CD8-positive, alpha-beta memory T cell (primary cell): ENCODE measurements at regions not wholly inside any gene's neighbourhood (a gene's known extent, or its start where the extent isn't known, plus 50 kb on each side); places are given as distances from the start of the nearest gene placed in this dataset.
"Not testable (repeated sequence)": the region's sequence is repeated elsewhere in the genome, so short reads cannot be mapped to it uniquely, and the experiment has no call there.

ENCODE experiments used
- CTCF ChIA-PET: fragments of 350-600 bp; sonication (Branson Sonifier 250); formaldehyde crosslinking; loops from one replicate; lab custom pipeline; 2021; ENCODE audit warnings: antibody characterized with exemption; lab: Charles Lee
- POLR2A ChIA-PET: fragments of 350-600 bp; sonication (Branson Sonifier 250); formaldehyde crosslinking; loops from one replicate; lab custom pipeline; 2021; ENCODE audit warnings: antibody characterized with exemption; lab: Charles Lee
- DNase-seq, 5 donors: peaks; one replicate each; pipeline versions ENCODE4 v3.0.0 to v3.0.0-alpha.2; 2020 to 2022; ENCODE audit warnings: mixed read lengths in 1 of 5
- H3K27ac ChIP-seq: one replicate; pipeline ENCODE4 v1.7.0; 2013; ENCODE audit warnings: low read depth, mild to moderate bottlenecking, low read length, moderate library complexity
- H3K27me3 ChIP-seq: 2 replicates; pipeline ENCODE4 v1.7.0; 2013; ENCODE audit warnings: low read length, mild to moderate bottlenecking; ENCODE audit not compliant: insufficient read depth, poor library complexity, severe bottlenecking
- H3K36me3 ChIP-seq: 2 replicates; pipeline ENCODE4 v1.7.0; 2013; ENCODE audit warnings: mild to moderate bottlenecking, low read length, moderate library complexity; ENCODE audit not compliant: insufficient read depth
- H3K4me1 ChIP-seq: 2 replicates; pipeline ENCODE4 v1.7.0; 2013; ENCODE audit warnings: mild to moderate bottlenecking, low read length, moderate library complexity; ENCODE audit not compliant: insufficient read depth
- H3K4me3 ChIP-seq: 2 replicates; pipeline ENCODE4 v1.7.0; 2013; ENCODE audit warnings: mild to moderate bottlenecking, low read length
- H3K9me3 ChIP-seq: 2 replicates; pipeline ENCODE4 v1.7.0; 2013; ENCODE audit warnings: mild to moderate bottlenecking, low read length
- H3K27ac Mint-ChIP-seq, 8 donors: one replicate each; pipeline ENCODE4 v1.8.0; 2020 to 2021; ENCODE audit warnings: mixed read lengths in 8 of 8, mild to moderate bottlenecking in 6 of 8, inconsistent platforms in 3 of 8, moderate library complexity in 3 of 8
- H3K27me3 Mint-ChIP-seq, 2 donors: one replicate each; pipeline ENCODE4 v1.8.0; 2020 to 2021; ENCODE audit warnings: mixed read lengths in 2 of 2, mild to moderate bottlenecking in 1 of 2, moderate library complexity in 1 of 2
- H3K36me3 Mint-ChIP-seq, 3 donors: one replicate each; pipeline ENCODE4 v1.8.0; 2020 to 2021; ENCODE audit warnings: mixed read lengths in 3 of 3, inconsistent platforms in 1 of 3, mild to moderate bottlenecking in 1 of 3
- H3K4me1 Mint-ChIP-seq, 3 donors: one replicate each; pipeline ENCODE4 v1.8.0; 2020 to 2021; ENCODE audit warnings: mixed read lengths in 3 of 3, inconsistent platforms in 1 of 3, mild to moderate bottlenecking in 1 of 3
- H3K4me3 Mint-ChIP-seq, 7 donors: one replicate each; pipeline ENCODE4 v1.8.0; 2020 to 2021; ENCODE audit warnings: mixed read lengths in 7 of 7, mild to moderate bottlenecking in 6 of 7, moderate library complexity in 4 of 7, inconsistent platforms in 2 of 7
- H3K9me3 Mint-ChIP-seq, 5 donors: one replicate each; pipeline ENCODE4 v1.8.0; 2020 to 2022; ENCODE audit warnings: mixed read lengths in 5 of 5, mild to moderate bottlenecking in 3 of 5, moderate library complexity in 2 of 5, inconsistent platforms in 1 of 5

DNA sequence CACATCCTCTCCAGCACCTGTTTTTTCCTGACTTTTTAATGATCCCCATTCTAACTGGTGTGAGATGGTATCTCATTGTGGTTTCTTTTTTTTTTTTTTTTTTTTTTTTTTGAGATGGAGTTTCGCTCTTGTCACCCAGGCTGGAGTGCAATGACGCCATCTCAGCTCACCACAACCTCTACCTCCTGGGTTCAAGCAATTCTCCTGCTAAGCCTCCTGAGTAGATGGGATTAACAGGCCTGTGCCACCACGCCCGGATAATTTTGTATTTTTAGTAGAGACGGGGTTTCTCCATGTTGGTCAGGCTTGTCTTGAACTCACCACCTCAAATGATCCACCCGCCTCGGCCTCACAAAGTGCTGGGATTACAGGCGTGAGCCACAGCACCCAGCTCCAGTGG, 184.7 kb downstream of the C9orf152 start:
- DNase-seq, H3K27me3 ChIP-seq, H3K36me3 ChIP-seq, H3K4me3 Mint-ChIP-seq, H3K4me1 Mint-ChIP-seq, H3K9me3 Mint-ChIP-seq, H3K27ac ChIP-seq, H3K27ac Mint-ChIP-seq, H3K9me3 ChIP-seq, POLR2A ChIA-PET, H3K27me3 Mint-ChIP-seq, CTCF ChIA-PET, H3K4me3 ChIP-seq, H3K36me3 Mint-ChIP-seq, H3K4me1 ChIP-seq: not testable (repeated sequence)

GRCh38 chr9:110025551-110026170, 182.3 kb downstream of the C9orf152 start:
- no peak overlapping the region for H3K27ac Mint-ChIP-seq
- POLR2A ChIA-PET: no interaction called here
- H3K27me3 Mint-ChIP-seq: peaks cover 5 to 9% of the 10 kb centered on the region in 2 donors
- Histone ChIP-seq H3K9me3 (no peaks in the 10 kb centered on the region), H3K36me3 (no peaks in the 10 kb centered on the region), H3K27me3 (no peaks in the 10 kb centered on the region), H3K27ac (no peak overlapping the region), H3K4me3 (no peak overlapping the region), H3K4me1 (peaks cover 14% of the 10 kb centered on the region)
- no peak overlapping the region for H3K4me3 Mint-ChIP-seq
- DNase-seq: no peak
- CTCF ChIA-PET: no interaction called here
- H3K9me3 Mint-ChIP-seq: no peaks in the 10 kb centered on the region
- peaks cover 3 to 15% (median 10%) of the 10 kb centered on the region in 3 donors for H3K4me1 Mint-ChIP-seq
- peaks cover 0 to 4% (median 0%) of the 10 kb centered on the region in 3 donors for H3K36me3 Mint-ChIP-seq

GRCh38 chr9:110027671-110028081, 180.3 kb downstream of the C9orf152 start:
- Mint-ChIP-seq H3K27me3 (peaks cover 5 to 14% of the 10 kb centered on the region in 2 donors), H3K9me3 (no peaks in the 10 kb centered on the region), H3K27ac (no peak overlapping the region), H3K4me3 (no peak overlapping the region), H3K36me3 (peaks cover 0 to 4% (median 0%) of the 10 kb centered on the region in 3 donors), H3K4me1 (peaks cover 3 to 8% (median 7%) of the 10 kb centered on the region in 3 donors)
- H3K27ac ChIP-seq: no peak overlapping the region
- no peaks in the 10 kb centered on the region for H3K9me3 ChIP-seq
- no peaks in the 10 kb centered on the region for H3K36me3 ChIP-seq
- no peak overlapping the region for H3K4me3 ChIP-seq
- no peaks in the 10 kb centered on the region for H3K27me3 ChIP-seq
- no peak for DNase-seq
- ChIA-PET CTCF (interaction anchor here (1.3 kb wide), 1 partner anchor 11 kb away, joined by 5 read pairs; no protein-coding TSS in a partner anchor), POLR2A (no interaction called here)
- H3K4me1 ChIP-seq: peaks cover 17% of the 10 kb centered on the region

GRCh38 chr9:110028271-110028670, 179.7 kb downstream of the C9orf152 start:
- Mint-ChIP-seq H3K36me3 (peaks cover 0 to 4% (median 0%) of the 10 kb centered on the region in 3 donors), H3K4me3 (no peak overlapping the region)
- CTCF ChIA-PET: interaction anchor here (1.3 kb wide), 1 partner anchor 12 kb away, joined by 5 read pairs; no protein-coding TSS in a partner anchor

GRCh38 chr9:110028676-110029075, 179.3 kb downstream of the C9orf152 start:
- CTCF ChIA-PET: interaction anchor here (1.3 kb wide), 1 partner anchor 12 kb away, joined by 5 read pairs; no protein-coding TSS in a partner anchor
- Mint-ChIP-seq H3K27ac (no peak overlapping the region), H3K4me3 (no peak overlapping the region), H3K9me3 (no peaks in the 10 kb centered on the region), H3K4me1 (peaks cover 3 to 8% (median 7%) of the 10 kb centered on the region in 3 donors), H3K36me3 (peaks cover 0 to 4% (median 0%) of the 10 kb centered on the region in 3 donors), H3K27me3 (peaks cover 5 to 14% of the 10 kb centered on the region in 2 donors)
- no peak for DNase-seq
- H3K27ac ChIP-seq: no peak overlapping the region
- H3K9me3 ChIP-seq: no peaks in the 10 kb centered on the region
- H3K4me1 ChIP-seq: peaks cover 17% of the 10 kb centered on the region
- no peak overlapping the region for H3K4me3 ChIP-seq
- H3K27me3 ChIP-seq: no peaks in the 10 kb centered on the region
- POLR2A ChIA-PET: interaction anchor here (0.6 kb wide), 1 partner anchor 39 kb away, joined by 5 read pairs; no protein-coding TSS in a partner anchor
- H3K36me3 ChIP-seq: no peaks in the 10 kb centered on the region

More at GRCh38 chr9:110028271-110028670, 179.7 kb downstream of the C9orf152 start:
- Histone ChIP-seq H3K4me3 (no peak overlapping the region), H3K27ac (no peak overlapping the region), H3K4me1 (peaks cover 17% of the 10 kb centered on the region), H3K36me3 (no peaks in the 10 kb centered on the region), H3K9me3 (no peaks in the 10 kb centered on the region), H3K27me3 (no peaks in the 10 kb centered on the region)
- POLR2A ChIA-PET: interaction anchor here (0.6 kb wide), 1 partner anchor 38 kb away, joined by 5 read pairs; no protein-coding TSS in a partner anchor
- Mint-ChIP-seq H3K9me3 (no peaks in the 10 kb centered on the region), H3K4me1 (peaks cover 3 to 8% (median 7%) of the 10 kb centered on the region in 3 donors), H3K27ac (no peak overlapping the region), H3K27me3 (peaks cover 5 to 14% of the 10 kb centered on the region in 2 donors)
- DNase-seq: no peak

DNA sequence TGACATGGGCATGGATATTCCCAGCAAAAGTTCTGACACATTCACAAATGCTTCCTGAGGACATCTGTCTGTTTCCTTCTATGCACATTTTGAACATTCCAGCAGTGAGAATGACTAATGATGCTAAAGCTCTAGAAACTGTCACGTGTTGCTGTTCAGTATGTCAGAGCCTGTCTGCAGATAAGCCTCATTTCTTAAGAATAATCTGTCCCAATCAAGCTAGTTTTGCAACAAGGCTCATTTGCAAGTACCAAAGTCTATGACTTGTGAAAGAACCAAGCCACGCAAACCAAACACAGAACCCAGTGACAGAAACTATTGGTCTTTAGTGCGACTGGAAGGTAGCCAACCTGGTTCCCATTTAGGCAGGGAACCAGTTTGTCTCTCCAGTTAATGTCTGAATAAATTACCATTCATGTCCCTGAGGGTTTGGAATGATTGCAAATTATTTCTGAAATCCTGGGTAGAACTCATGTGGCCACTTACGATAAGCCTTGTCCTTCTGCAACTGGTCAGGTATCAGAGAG, 178.5 kb downstream of the C9orf152 start:
- no peak for DNase-seq
- peaks cover 3 to 8% (median 7%) of the 10 kb centered on the region in 3 donors for H3K4me1 Mint-ChIP-seq
- H3K27me3 Mint-ChIP-seq: peaks cover 5 to 14% of the 10 kb centered on the region in 2 donors
- no peak overlapping the region for H3K27ac Mint-ChIP-seq
- no peaks in the 10 kb centered on the region for H3K36me3 Mint-ChIP-seq
- ChIA-PET POLR2A (no interaction called here), CTCF (no interaction called here)
- Histone ChIP-seq H3K27ac (no peak overlapping the region), H3K4me3 (no peak overlapping the region), H3K36me3 (no peaks in the 10 kb centered on the region), H3K27me3 (no peaks in the 10 kb centered on the region), H3K4me1 (peaks cover 17% of the 10 kb centered on the region), H3K9me3 (no peaks in the 10 kb centered on the region)
- H3K4me3 Mint-ChIP-seq: no peak overlapping the region
- H3K9me3 Mint-ChIP-seq: no peaks in the 10 kb centered on the region

DNA sequence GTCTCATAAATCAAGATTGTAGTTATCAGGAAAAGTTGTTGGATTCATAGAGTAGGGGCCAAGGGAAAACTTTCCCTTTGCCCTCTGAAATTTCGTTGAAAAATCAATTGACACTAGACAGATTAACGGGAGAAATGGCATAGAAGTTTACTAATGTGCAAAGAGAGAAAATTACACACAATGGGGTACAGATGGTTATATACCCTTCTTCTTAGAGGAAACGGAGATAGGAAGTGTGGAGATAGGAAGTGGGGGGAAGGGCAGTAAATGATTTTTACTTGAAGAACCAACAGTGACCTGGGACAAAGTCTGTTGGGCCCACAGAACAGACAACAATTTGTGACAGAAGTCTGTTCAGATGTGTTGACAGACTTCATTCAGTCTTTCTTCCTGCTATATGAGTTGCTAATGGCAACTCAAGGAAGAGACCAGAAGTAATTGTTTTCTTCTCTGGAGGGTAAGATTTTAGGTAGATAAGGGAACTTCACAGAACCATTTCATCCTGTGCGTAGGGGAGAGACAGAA, 177.9 kb downstream of the C9orf152 start:
- Mint-ChIP-seq H3K27ac (no peak overlapping the region), H3K27me3 (peaks cover 5 to 14% of the 10 kb centered on the region in 2 donors), H3K9me3 (no peaks in the 10 kb centered on the region), H3K4me1 (peaks cover 3 to 8% (median 7%) of the 10 kb centered on the region in 3 donors), H3K36me3 (no peaks in the 10 kb centered on the region), H3K4me3 (no peak overlapping the region)
- H3K36me3 ChIP-seq: no peaks in the 10 kb centered on the region
- no peak overlapping the region for H3K4me3 ChIP-seq
- POLR2A ChIA-PET: no interaction called here
- no peaks in the 10 kb centered on the region for H3K9me3 ChIP-seq
- no peaks in the 10 kb centered on the region for H3K27me3 ChIP-seq
- CTCF ChIA-PET: no interaction called here
- no peak for DNase-seq
- peaks cover 17% of the 10 kb centered on the region for H3K4me1 ChIP-seq
- H3K27ac ChIP-seq: no peak overlapping the region

- ChIA-PET POLR2A (interaction anchor here (0.6 kb wide), 1 partner anchor 322 kb away, joined by 4 read pairs; no protein-coding TSS in a partner anchor), CTCF (no interaction called here)
- Mint-ChIP-seq H3K4me1 (peaks cover 3 to 8% (median 7%) of the 10 kb centered on the region in 3 donors), H3K9me3 (no peaks in the 10 kb centered on the region), H3K27ac (no peak overlapping the region), H3K36me3 (no peaks in the 10 kb centered on the region), H3K4me3 (no peak overlapping the region), H3K27me3 (peaks cover 5 to 14% of the 10 kb centered on the region in 2 donors)
- Histone ChIP-seq H3K4me3 (no peak overlapping the region), H3K27me3 (no peaks in the 10 kb centered on the region), H3K27ac (no peak overlapping the region), H3K4me1 (peaks cover 17% of the 10 kb centered on the region), H3K36me3 (no peaks in the 10 kb centered on the region), H3K9me3 (no peaks in the 10 kb centered on the region)
- DNase-seq: no peak
Observed at GRCh38 chr9:110030632-110031031, 177.3 kb downstream of the C9orf152 start.
